GM19035 (cell line): ENCODE measurements at regions not wholly inside any gene's neighbourhood (a gene's known extent, or its start where the extent isn't known, plus 50 kb on each side); places are given as distances from the start of the nearest gene placed in this dataset.

Experiments
- ATAC-seq: cut with Tn5 transposase; IDR thresholded peaks from one replicate; pipeline ENCODE4 v1.9.1; 2021; ENCODE audit not compliant: unreplicated experiment

DNA sequence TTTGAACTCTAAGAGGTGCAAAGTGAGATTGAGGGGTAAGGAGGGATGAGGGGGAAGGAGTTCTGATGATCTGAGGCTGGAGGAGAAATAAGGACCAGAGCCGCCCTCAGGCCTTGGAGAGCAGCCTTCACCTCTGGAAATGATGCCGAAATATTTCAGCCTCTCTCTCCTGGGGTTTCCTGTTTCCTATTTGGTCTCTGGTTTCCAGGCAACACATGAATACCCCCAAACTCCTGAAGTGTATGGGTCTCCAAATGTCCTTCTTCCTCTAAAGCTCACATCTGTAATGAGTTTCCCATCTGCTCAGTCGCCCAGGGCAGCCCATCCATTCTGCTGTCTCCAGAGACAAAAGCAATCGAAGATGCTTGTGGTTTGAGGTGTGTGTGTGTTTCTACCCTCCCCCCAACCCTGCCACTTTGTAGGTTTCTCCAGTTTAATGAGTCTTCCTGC is 52.0 kb upstream of the FAM20B start:
- ATAC-seq = peak; percentile 50
